KOPT-K1 (cell line): ENCODE measurements at regions not wholly inside any gene's neighbourhood (a gene's known extent, or its start where the extent isn't known, plus 50 kb on each side); places are given as distances from the start of the nearest gene placed in this dataset.

Experiments
- H3K27ac ChIP-seq: fragments of 200-600 bp; sonication (generic); 2 replicates; pipeline ENCODE4 v1.5.1; 2016; ENCODE audit warnings: antibody characterized with exemption, mild to moderate bottlenecking, low read depth, low read length; ENCODE audit not compliant: poor library complexity, severe bottlenecking
- H3K36me3 ChIP-seq: fragments of 200-600 bp; sonication (generic); 2 replicates; pipeline ENCODE4 v1.5.1; 2017; ENCODE audit warnings: antibody characterized with exemption, mild to moderate bottlenecking, low read length, moderate library complexity; ENCODE audit not compliant: insufficient read depth
- H3K9me3 ChIP-seq: fragments of 200-600 bp; sonication (generic); 2 replicates; pipeline ENCODE4 v1.5.1; 2017; ENCODE audit warnings: antibody characterized with exemption, low read length, mild to moderate bottlenecking; ENCODE audit not compliant: insufficient read depth, poor library complexity, severe bottlenecking

DNA sequence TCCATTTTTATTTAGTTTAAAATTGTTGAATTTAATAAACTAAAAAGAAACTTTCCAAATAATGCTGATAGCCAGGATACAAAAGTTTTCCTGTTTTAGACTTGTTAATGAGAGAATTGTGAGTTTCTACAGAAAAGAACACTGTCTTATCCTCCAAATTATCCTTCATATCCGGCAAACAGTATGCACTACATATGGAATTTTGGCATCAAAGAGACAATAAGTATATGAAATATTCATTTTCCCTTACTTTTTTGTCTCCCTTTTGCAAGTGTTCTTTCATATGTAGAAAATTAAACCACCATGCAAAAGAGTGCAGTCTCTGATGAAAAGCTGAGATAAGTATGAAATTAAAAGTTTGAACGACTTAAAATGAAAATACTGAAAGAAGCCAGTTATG, 159.4 kb downstream of the UBE2E3 start:
- peaks cover 15% of the 10 kb centered on the region; the same call in 1 of the 2 replicates for H3K36me3 ChIP-seq
- H3K9me3 ChIP-seq = peaks cover 18% of the 10 kb centered on the region
- H3K27ac ChIP-seq = peak overlapping the region; percentile 77

DNA sequence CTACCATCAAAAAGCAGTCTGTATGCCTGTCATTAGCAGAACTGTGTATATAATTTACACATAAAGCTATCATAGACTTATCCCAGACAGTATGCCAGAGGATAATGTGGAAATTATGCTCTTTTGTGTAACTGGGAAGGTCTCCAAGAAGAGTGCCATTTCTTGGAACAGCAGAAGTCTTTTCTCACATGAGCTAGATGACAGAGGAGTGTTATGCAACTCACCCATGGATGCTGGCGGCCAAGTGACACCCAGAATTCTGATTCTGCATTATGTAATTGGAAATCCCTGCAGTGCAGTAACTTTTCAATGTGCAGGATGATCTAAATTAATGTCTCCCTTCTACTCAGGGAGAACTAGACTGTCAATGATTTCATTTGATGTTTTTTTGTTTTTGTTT, 160.0 kb downstream of the UBE2E3 start:
- H3K36me3 ChIP-seq = peaks cover 15% of the 10 kb centered on the region; the same call in 1 of the 2 replicates
- peak overlapping the region; percentile 77 for H3K27ac ChIP-seq
- peaks cover 18% of the 10 kb centered on the region for H3K9me3 ChIP-seq

DNA sequence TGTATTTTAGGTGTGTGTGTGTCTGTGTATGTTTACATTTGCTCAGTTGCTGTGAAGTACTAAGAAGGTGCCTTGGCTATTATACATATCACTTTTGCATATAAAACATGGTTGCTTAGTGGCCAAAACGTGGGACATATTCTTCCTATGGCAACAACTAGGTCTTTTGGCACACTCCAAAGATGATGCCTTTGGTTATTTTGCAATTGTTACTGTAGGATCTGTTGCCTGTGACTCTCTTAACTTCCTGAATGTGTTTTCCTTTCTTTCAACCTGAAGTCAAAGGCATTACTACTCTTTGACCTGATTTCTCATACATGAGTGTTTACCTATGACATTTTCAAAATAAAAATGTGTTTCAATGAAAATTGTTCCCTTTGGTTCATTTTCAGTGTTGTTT, 160.5 kb downstream of the UBE2E3 start:
- Histone ChIP-seq H3K9me3 (peaks cover 13% of the 10 kb centered on the region), H3K27ac (peak overlapping the region; percentile 77), H3K36me3 (peaks cover 10% of the 10 kb centered on the region; the same call in 1 of the 2 replicates)

- H3K9me3 ChIP-seq = peaks cover 10% of the 10 kb centered on the region
- H3K36me3 ChIP-seq = peaks cover 9% of the 10 kb centered on the region; the same call in 1 of the 2 replicates
- peak overlapping the region; percentile 77 for H3K27ac ChIP-seq
Measured at GRCh38 chr2:181141676-181142075, 161.3 kb downstream of the UBE2E3 start.

DNA sequence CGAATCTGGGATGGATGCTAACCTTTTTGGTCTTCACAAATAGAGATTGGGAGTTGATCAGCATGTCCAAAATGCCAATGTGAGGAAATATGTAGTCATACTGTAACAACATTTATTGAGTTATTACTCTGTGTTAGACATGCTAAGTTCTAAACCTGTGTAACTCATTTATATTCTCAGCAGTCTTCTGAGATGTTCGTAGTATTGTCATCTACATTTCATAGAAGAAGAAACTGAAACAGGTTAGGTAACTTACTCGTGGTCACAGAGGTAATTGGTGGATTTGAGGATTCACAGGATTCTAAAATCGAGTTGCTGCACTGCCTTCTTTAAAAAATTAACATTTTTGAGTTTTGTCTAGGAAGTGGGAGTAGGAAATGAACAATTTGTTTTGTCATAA, 162.1 kb downstream of the UBE2E3 start:
- H3K27ac ChIP-seq = peak overlapping the region; percentile 77
- peaks cover 9% of the 10 kb centered on the region; the same call in 1 of the 2 replicates for H3K36me3 ChIP-seq
- H3K9me3 ChIP-seq = peaks cover 10% of the 10 kb centered on the region

- Histone ChIP-seq H3K9me3 (peaks cover 10% of the 10 kb centered on the region), H3K36me3 (peaks cover 9% of the 10 kb centered on the region; the same call in 1 of the 2 replicates), H3K27ac (peak overlapping the region; percentile 77)
Measured at GRCh38 chr2:181143790-181144300, 163.4 kb downstream of the UBE2E3 start.

DNA sequence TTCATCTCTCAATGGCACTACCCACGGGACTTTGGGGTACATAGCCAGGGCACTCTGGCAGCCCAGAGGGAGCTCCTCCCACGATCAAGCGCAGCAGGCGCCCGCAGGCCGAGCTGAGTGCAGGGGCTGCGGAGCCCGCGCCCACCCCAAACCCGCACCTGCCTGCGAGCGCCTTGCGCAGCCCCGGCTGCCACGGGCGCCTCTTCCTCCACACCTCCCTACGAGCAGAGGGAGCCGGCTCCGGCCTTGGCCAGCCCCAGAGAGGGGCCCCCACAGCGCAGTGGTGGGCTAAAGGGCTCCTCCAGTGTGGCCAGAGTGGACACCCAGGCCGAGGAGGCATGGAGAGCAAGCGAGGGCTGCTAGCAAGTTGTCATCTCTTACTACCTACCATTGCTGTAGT, 165.2 kb downstream of the UBE2E3 start:
- Histone ChIP-seq H3K9me3 (peaks cover 10% of the 10 kb centered on the region), H3K27ac (peak overlapping the region; percentile 42), H3K36me3 (peaks cover 9% of the 10 kb centered on the region; the same call in 1 of the 2 replicates)

GRCh38 chr2:181146171-181146570, 165.8 kb downstream of the UBE2E3 start:
- H3K9me3 ChIP-seq = peaks cover 10% of the 10 kb centered on the region
- peak overlapping the region; percentile 42 for H3K27ac ChIP-seq
- peaks cover 9% of the 10 kb centered on the region; the same call in 1 of the 2 replicates for H3K36me3 ChIP-seq

DNA sequence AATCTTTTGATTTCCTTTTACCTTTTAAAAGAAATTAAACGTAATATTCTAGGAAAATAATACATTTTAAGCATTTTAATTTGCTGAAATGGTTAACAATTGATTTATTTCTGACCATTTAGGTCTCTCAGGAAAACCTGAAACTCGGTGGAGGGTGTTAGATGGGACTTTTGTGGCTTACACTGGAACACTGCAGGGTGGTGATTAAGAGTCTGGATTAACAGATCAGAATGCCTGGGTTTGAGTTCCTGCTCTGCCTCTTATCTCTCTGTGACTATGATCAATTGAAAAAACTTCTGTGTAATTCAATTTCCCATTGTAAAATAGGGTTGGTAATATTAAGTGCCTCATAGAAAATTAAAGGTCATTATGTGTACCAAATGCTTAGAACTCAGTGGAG, 168.7 kb downstream of the UBE2E3 start:
- peaks cover 10% of the 10 kb centered on the region for H3K9me3 ChIP-seq
- H3K27ac ChIP-seq = peak overlapping the region; percentile 36
- peaks cover 9% of the 10 kb centered on the region; the same call in 1 of the 2 replicates for H3K36me3 ChIP-seq

- Histone ChIP-seq H3K27ac (no peak overlapping the region), H3K36me3 (peaks cover 15% of the 10 kb centered on the region), H3K9me3 (peaks cover 26% of the 10 kb centered on the region)
Measured at GRCh38 chr2:181152226-181152625, 171.8 kb downstream of the UBE2E3 start.

DNA sequence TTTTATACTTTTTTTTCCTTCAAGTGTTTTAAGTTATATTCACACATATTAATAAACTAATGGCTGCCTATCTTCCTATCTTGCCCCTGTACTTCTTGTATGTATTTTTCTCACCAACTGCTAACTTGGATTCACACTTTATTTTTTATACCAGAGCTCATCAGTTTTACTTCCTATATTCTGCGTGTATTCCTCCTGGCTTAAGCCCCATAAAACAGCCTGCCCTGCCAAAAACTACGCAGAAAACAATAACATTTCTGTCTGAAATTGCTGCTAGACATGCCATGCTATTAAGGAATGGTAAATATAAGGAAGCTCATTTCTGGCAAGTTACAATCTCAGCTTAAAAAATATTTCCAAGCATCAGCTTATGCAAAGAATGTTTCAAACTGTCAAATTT, 172.3 kb downstream of the UBE2E3 start:
- Histone ChIP-seq H3K27ac (no peak overlapping the region), H3K9me3 (peaks cover 26% of the 10 kb centered on the region), H3K36me3 (peaks cover 18% of the 10 kb centered on the region)

GRCh38 chr2:181153886-181154285, 173.5 kb downstream of the UBE2E3 start:
- Histone ChIP-seq H3K27ac (no peak overlapping the region), H3K36me3 (peaks cover 21% of the 10 kb centered on the region), H3K9me3 (peaks cover 26% of the 10 kb centered on the region)

DNA sequence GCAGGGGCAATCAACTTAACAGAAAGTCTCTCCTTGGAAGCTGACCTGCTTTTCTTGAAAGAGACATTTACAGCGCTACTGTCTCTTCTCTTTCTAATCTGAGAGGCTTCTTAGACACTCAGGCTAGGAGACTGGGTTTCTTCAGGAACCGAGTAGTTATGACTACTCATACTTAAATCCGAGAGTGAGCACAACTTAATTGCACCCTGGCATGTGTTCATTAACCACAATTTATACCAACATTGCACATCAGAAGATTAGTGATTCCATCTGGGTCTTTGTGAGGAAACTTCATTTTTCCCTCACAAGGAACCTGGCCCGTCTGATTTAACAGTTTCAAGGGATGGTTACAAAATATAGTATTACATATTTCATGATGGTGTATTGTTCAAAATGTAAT, 176.9 kb downstream of the UBE2E3 start:
- Histone ChIP-seq H3K27ac (no peak overlapping the region), H3K9me3 (peaks cover 26% of the 10 kb centered on the region), H3K36me3 (peaks cover 29% of the 10 kb centered on the region)

- Histone ChIP-seq H3K9me3 (peaks cover 26% of the 10 kb centered on the region), H3K27ac (no peak overlapping the region), H3K36me3 (peaks cover 29% of the 10 kb centered on the region)
Measured at GRCh38 chr2:181158427-181158826, 178.0 kb downstream of the UBE2E3 start.

- peaks cover 16% of the 10 kb centered on the region for H3K9me3 ChIP-seq
- H3K36me3 ChIP-seq = peaks cover 30% of the 10 kb centered on the region
- H3K27ac ChIP-seq = no peak overlapping the region
Measured at GRCh38 chr2:181161615-181162014, 181.2 kb downstream of the UBE2E3 start.

- peaks cover 36% of the 10 kb centered on the region for H3K36me3 ChIP-seq
- peaks cover 25% of the 10 kb centered on the region for H3K9me3 ChIP-seq
- H3K27ac ChIP-seq = peak overlapping the region; percentile 35
Measured at GRCh38 chr2:181163139-181163538, 182.7 kb downstream of the UBE2E3 start.
